GM10248 (cell line): ENCODE measurements at regions not wholly inside any gene's neighbourhood (a gene's known extent, or its start where the extent isn't known, plus 50 kb on each side); places are given as distances from the start of the nearest gene placed in this dataset.

Experiments
- CTCF ChIA-PET: fragments of 300-600 bp; sonication (Branson Sonifier 250); formaldehyde crosslinking; extraction: SDS; loops from one replicate; lab custom pipeline; 2021; ENCODE audit warnings: antibody characterized with exemption; lab: Yijun Ruan, JAX
- POLR2A ChIA-PET: fragments of 350-650 bp; sonication (Branson Sonifier 250); formaldehyde crosslinking; extraction: SDS; loops from one replicate; lab custom pipeline; 2020; ENCODE audit warnings: antibody characterized with exemption; lab: Yijun Ruan, JAX
- DNase-seq: peaks from one replicate; pipeline ENCODE4 v3.0.0; 2012; ENCODE audit errors: extremely low spot score
- CTCF ChIP-seq: IDR thresholded peaks from 2 replicates; pipeline ENCODE4 v1.5.1; 2012; ENCODE audit warnings: mild to moderate bottlenecking, low read depth; ENCODE audit errors: extremely low read depth, missing control alignments, control extremely low read depth

- ChIA-PET CTCF (interaction anchor here (1.0 kb wide), 1 partner anchor 37 kb away, joined by 3 read pairs; no protein-coding TSS in a partner anchor), POLR2A (no interaction called here)
- no peak for TF ChIP-seq CTCF
- DNase-seq, result no peak
These were observed 140.3 kb upstream of the MCHR2 start for GRCh38 chr6:100134297-100134696.

GRCh38 chr6:100132005-100132404, 138.0 kb upstream of the MCHR2 start:
- CTCF ChIA-PET, result no interaction called here
- TF ChIP-seq CTCF, result no peak
- POLR2A ChIA-PET, result no interaction called here
- DNase-seq, result no peak

- no peak for DNase-seq
- ChIA-PET POLR2A (no interaction called here), CTCF (no interaction called here)
- no peak for TF ChIP-seq CTCF
These were observed 136.6 kb upstream of the MCHR2 start for GRCh38 chr6:100130630-100131029.

GRCh38 chr6:100126790-100127484, 132.9 kb upstream of the MCHR2 start:
- ChIA-PET CTCF (interaction anchor here (2.3 to 2.4 kb wide), 2 partner anchors 11 to 259 kb away, joined by 4 to 6 read pairs; no protein-coding TSS in a partner anchor), POLR2A (no interaction called here)
- no peak for DNase-seq
- no peak for TF ChIP-seq CTCF

GRCh38 chr6:100121854-100122609, 128.0 kb upstream of the MCHR2 start:
- no peak for DNase-seq
- POLR2A ChIA-PET, result no interaction called here
- CTCF ChIA-PET, result interaction anchor here (1.2 to 2.2 kb wide), 5 partner anchors 11 to 358 kb away, joined by 3 to 6 read pairs (median 4); no protein-coding TSS in a partner anchor
- no peak for TF ChIP-seq CTCF

GRCh38 chr6:100119261-100119660, 125.2 kb upstream of the MCHR2 start:
- POLR2A ChIA-PET, result no interaction called here
- CTCF ChIA-PET, result no interaction called here
- no peak for DNase-seq
- TF ChIP-seq CTCF, result no peak
